ENCODE measurements at regions not wholly inside any gene's neighbourhood (a gene's known extent, or its start where the extent isn't known, plus 50 kb on each side); places are given as distances from the start of the nearest gene placed in this dataset.

DNA sequence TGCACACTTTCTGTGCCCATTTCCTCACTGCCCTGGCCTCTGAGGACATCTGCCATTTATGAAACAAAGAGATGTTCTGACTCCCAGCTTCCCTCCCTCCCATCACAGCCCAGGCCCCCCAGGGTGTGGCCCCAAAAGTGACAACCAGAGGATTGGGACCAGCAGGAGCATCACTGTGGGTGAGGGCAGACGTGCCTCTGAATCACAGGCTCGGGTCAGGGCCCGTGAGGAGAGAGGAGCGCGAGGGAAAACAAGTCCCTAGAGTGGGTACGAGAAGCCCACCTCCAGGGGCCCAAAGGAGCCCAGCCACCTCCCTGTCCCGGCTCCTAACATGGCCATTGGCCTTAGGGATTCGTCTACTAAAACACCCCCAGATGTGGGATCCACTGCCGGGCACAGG is 138.0 kb upstream of the FSTL4 start:
- no peak for DNase-seq (ENCODE audit: low read depth in 1 of 2, low spot score in 1 of 2)

DNA sequence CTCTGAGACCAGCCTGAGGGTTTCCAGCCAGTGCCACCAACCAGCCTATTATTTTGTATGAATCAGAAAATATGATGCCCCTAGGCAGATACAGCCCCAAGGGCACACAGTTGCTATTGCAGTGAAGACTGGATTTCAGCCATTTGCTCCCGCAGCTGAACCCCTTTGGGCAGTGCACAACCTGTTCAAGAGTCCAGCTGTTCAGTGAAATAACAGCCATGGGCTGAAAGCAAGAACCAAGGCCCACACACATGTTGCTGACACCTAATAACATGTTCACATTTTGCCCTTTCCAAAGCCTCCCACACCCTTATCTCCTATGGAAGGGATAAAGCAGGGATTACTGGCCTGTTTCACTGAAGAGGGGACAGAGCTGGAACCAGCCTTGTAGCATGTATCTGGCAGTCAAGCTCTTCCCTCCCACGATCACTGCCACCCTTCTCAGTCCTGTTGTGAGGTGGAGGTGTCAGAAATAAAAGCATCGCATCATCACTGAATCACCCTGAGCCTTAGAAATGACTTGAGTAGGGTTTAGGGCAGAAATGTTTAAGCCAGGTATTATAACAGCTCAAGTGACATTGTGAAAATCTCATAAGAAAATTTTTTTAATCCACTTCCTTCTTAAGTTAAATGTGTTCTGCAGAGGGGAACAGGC is 137.1 kb upstream of the FSTL4 start:
- no peak overlapping the region for H3K27ac ChIP-seq
- DNase-seq (ENCODE audit: low read depth in 1 of 2, low spot score in 1 of 2) = no peak
- H3K9me3 ChIP-seq (ENCODE audit: low read depth) = no peaks in the 10 kb centered on the region
- H3K4me3 ChIP-seq = no peak overlapping the region
- TF ChIP-seq, protein P1, sequence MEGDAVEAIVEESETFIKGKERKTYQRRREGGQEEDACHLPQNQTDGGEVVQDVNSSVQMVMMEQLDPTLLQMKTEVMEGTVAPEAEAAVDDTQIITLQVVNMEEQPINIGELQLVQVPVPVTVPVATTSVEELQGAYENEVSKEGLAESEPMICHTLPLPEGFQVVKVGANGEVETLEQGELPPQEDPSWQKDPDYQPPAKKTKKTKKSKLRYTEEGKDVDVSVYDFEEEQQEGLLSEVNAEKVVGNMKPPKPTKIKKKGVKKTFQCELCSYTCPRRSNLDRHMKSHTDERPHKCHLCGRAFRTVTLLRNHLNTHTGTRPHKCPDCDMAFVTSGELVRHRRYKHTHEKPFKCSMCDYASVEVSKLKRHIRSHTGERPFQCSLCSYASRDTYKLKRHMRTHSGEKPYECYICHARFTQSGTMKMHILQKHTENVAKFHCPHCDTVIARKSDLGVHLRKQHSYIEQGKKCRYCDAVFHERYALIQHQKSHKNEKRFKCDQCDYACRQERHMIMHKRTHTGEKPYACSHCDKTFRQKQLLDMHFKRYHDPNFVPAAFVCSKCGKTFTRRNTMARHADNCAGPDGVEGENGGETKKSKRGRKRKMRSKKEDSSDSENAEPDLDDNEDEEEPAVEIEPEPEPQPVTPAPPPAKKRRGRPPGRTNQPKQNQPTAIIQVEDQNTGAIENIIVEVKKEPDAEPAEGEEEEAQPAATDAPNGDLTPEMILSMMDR (IDR thresholded peaks at IDR 0.05; ENCODE audit: low read depth, low read length) = no peak
- no peaks in the 10 kb centered on the region for H3K36me3 ChIP-seq
- no peaks in the 10 kb centered on the region for H3K4me1 ChIP-seq (ENCODE audit: low read depth)
- no peaks in the 10 kb centered on the region for H3K27me3 ChIP-seq

More for the DNA sequence above, 138.0 kb upstream of the FSTL4 start:
- Histone ChIP-seq H3K36me3 (no peaks in the 10 kb centered on the region), H3K4me1 (ENCODE audit: low read depth) (no peaks in the 10 kb centered on the region), H3K4me3 (no peak overlapping the region), H3K27ac (no peak overlapping the region), H3K9me3 (ENCODE audit: low read depth) (no peaks in the 10 kb centered on the region), H3K27me3 (peaks cover 1% of the 10 kb centered on the region)
- TF ChIP-seq, protein P1 (IDR thresholded peaks at IDR 0.05; ENCODE audit: low read depth, low read length) = no peak

DNA sequence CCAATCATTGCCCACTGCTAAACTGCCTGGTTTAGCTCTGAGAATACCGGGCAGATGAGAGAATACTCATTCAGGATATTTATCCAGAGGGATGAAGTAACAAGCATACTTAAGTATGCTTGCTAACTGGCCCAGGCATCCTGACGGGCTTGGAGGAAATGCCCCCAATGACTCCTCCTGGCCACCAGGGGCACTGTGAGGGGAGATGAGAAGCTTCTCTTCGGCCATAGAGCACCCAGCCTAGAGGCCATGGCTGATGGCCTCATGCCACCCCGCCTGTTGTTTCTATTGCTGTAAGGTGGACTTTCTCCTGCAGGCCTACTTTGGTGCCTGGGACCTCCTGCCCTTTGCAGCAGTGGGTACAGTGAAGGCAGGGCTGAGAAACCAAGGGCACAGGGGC is 134.5 kb upstream of the FSTL4 start:
- Histone ChIP-seq H3K4me3 (no peak overlapping the region), H3K27ac (no peak overlapping the region), H3K4me1 (ENCODE audit: low read depth) (no peaks in the 10 kb centered on the region), H3K36me3 (no peaks in the 10 kb centered on the region), H3K9me3 (ENCODE audit: low read depth) (no peaks in the 10 kb centered on the region), H3K27me3 (no peaks in the 10 kb centered on the region)
- TF ChIP-seq, protein P1 (IDR thresholded peaks at IDR 0.05; ENCODE audit: low read depth, low read length) = peak; percentile 12
- no peak for DNase-seq (ENCODE audit: low read depth in 1 of 2, low spot score in 1 of 2)

DNA sequence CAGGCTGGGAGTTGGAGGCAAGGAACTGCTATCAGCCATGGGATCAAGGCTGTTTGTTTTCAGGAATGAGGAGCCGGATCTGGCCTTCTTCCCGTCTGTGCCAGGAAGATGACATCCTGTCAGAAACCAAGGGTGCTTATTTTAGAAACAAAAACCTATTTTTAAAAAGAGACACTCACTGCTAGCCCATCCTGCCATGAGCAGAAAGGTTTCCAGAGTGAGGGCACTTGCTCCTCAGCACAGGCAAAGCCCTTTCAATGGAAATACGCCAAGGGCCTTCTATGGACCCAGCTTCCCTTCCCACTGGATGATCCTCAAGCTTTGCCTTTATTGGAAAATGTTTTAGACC is 132.6 kb upstream of the FSTL4 start:
- Histone ChIP-seq H3K36me3 (no peaks in the 10 kb centered on the region), H3K27ac (no peak overlapping the region), H3K4me3 (no peak overlapping the region), H3K9me3 (ENCODE audit: low read depth) (no peaks in the 10 kb centered on the region), H3K4me1 (ENCODE audit: low read depth) (no peaks in the 10 kb centered on the region), H3K27me3 (no peaks in the 10 kb centered on the region)
- TF ChIP-seq, protein P1 (IDR thresholded peaks at IDR 0.05; ENCODE audit: low read depth, low read length) = no peak
- no peak for DNase-seq (ENCODE audit: low read depth in 1 of 2, low spot score in 1 of 2)

DNA sequence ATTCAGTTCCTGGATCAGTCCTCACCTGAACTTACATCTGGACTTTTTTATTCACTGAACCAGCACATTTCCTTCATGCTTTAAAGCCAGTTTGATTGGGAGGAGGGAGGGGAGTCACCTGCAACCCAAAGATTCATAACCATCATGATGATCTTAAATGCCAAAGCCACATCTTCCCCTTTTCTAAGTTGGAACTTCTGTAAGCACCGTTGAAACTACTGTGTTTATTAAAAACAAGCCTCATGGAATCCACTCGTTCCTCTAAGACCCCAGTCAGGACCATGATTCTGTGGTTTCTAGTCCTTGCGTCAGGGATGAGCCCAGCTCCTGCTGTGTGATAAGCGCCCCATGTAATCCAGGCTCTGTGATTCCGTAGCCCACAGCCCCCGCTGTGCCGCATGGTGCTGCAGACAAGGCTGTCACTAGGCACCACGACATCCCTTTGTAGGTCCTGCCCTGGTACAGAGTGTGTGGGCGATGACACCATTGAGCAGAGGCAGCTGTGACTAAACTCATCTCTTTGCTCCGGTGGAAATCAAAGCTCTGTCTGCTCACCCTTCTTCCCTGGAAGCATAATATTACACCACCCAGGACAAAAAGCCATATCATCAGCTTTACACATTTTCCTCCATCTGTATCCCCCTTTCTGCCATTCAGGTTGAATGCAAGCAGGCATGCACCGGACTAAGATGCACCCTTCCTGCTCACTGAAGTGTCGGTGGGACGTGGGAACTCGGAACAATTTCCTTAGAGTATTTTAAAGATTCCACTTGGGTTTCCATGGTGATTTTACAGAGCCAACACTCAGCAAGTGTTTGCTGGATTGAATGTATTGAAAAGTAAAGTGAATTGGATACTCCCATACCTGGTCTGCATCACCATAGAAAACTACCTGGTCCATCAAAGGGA is 132.0 kb upstream of the FSTL4 start:
- Histone ChIP-seq H3K4me1 (ENCODE audit: low read depth) (no peaks in the 10 kb centered on the region), H3K27me3 (no peaks in the 10 kb centered on the region), H3K27ac (no peak overlapping the region), H3K36me3 (no peaks in the 10 kb centered on the region), H3K4me3 (no peak overlapping the region), H3K9me3 (ENCODE audit: low read depth) (no peaks in the 10 kb centered on the region)
- TF ChIP-seq, protein P1 (IDR thresholded peaks at IDR 0.05; ENCODE audit: low read depth, low read length) = no peak
- no peak for DNase-seq (ENCODE audit: low read depth in 1 of 2, low spot score in 1 of 2)
